Epithelial cell of esophagus (primary cell): ENCODE measurements at regions not wholly inside any gene's neighbourhood (a gene's known extent, or its start where the extent isn't known, plus 50 kb on each side); places are given as distances from the start of the nearest gene placed in this dataset.
"Not testable (repeated sequence)": the region's sequence is repeated elsewhere in the genome, so short reads cannot be mapped to it uniquely, and the experiment has no call there.

Source experiments
- DNase-seq: peaks from one replicate; pipeline ENCODE4 v3.0.0; 2010; ENCODE audit warnings: low read depth
- H3K4me3 ChIP-seq: 2 replicates; pipeline ENCODE4 v1.5.1; 2011; ENCODE audit warnings: mild to moderate bottlenecking, low read length, control low read depth
- CTCF ChIP-seq: IDR thresholded peaks from 2 replicates; pipeline ENCODE4 v1.5.1; 2011; ENCODE audit warnings: low read depth, mild to moderate bottlenecking, low read length, control low read depth, inconsistent platforms; ENCODE audit not compliant: insufficient read depth; ENCODE audit errors: missing control alignments

GRCh38 chr1:761791-762190 lies 75.3 kb upstream of the OR4F16 start:
- H3K4me3 ChIP-seq, DNase-seq: not testable (repeated sequence)

GRCh38 chr1:771449-771848 lies 85.0 kb upstream of the OR4F16 start:
- not testable (repeated sequence) for H3K4me3 ChIP-seq, DNase-seq

- not testable (repeated sequence) for DNase-seq
- H3K4me3 ChIP-seq: peak overlapping the region; percentile 64
Measured at GRCh38 chr1:777480-778180, 91.2 kb upstream of the OR4F16 start.

GRCh38 chr1:778451-779278 lies 92.2 kb upstream of the OR4F16 start:
- peak; percentile 99 for DNase-seq
- peak overlapping the region; percentile 64 for H3K4me3 ChIP-seq
- TF ChIP-seq CTCF: peak; percentile 36

GRCh38 chr1:779621-780020 lies 93.2 kb upstream of the OR4F16 start:
- DNase-seq: peak; percentile 4
- not testable (repeated sequence) for H3K4me3 ChIP-seq

GRCh38 chr1:788835-789234 lies 102.4 kb upstream of the OR4F16 start:
- no peak for DNase-seq
- no peak for TF ChIP-seq CTCF
- no peak overlapping the region for H3K4me3 ChIP-seq

GRCh38 chr1:789606-790005 lies 103.2 kb upstream of the OR4F16 start:
- DNase-seq, H3K4me3 ChIP-seq: not testable (repeated sequence)

- DNase-seq, H3K4me3 ChIP-seq: not testable (repeated sequence)
Measured at GRCh38 chr1:790388-790930, 104.0 kb upstream of the OR4F16 start.

GRCh38 chr1:794310-794709 lies 107.9 kb upstream of the OR4F16 start:
- H3K4me3 ChIP-seq, DNase-seq: not testable (repeated sequence)

GRCh38 chr1:794918-795584 lies 108.6 kb upstream of the OR4F16 start:
- H3K4me3 ChIP-seq, DNase-seq: not testable (repeated sequence)

- not testable (repeated sequence) for H3K4me3 ChIP-seq, DNase-seq
Measured at GRCh38 chr1:797649-798048, 111.2 kb upstream of the OR4F16 start.

- DNase-seq, H3K4me3 ChIP-seq: not testable (repeated sequence)
Measured at GRCh38 chr1:800397-800796, 113.9 kb upstream of the OR4F16 start.

GRCh38 chr1:804378-805115 lies 118.1 kb upstream of the OR4F16 start:
- H3K4me3 ChIP-seq: not testable (repeated sequence)
- DNase-seq: peak; percentile 53

GRCh38 chr1:805310-805709 lies 118.4 kb upstream of the SAMD11 start:
- not testable (repeated sequence) for H3K4me3 ChIP-seq, DNase-seq

- H3K4me3 ChIP-seq: not testable (repeated sequence)
Measured at GRCh38 chr1:807066-807465, 116.7 kb upstream of the SAMD11 start.

More at GRCh38 chr1:807066-807465, 116.7 kb upstream of the SAMD11 start:
- DNase-seq: not testable (repeated sequence)
